Activated CD8-positive, alpha-beta memory T cell treated with anti-CD3 and anti-CD28 coated beads, Interleukin-2, amount 10 ng/mL, durations not matched to agents 7 days and 5 days (primary cell): ENCODE measurements at regions not wholly inside any gene's neighbourhood (a gene's known extent, or its start where the extent isn't known, plus 50 kb on each side); places are given as distances from the start of the nearest gene placed in this dataset.

Experiments
- ATAC-seq: fragments of 150-1000 bp; cut with Tn5 transposase; one replicate; pipeline ENCODE4 v1.10.0; 2021; ENCODE audit warnings: moderate library complexity
- CTCF ChIA-PET: fragments of 350-600 bp; sonication (Branson Sonifier 250); formaldehyde crosslinking; loops from one replicate; lab custom pipeline; 2021; ENCODE audit warnings: antibody characterized with exemption; lab: Charles Lee
- DNase-seq: peaks from one replicate; pipeline ENCODE4 v3.0.0-alpha.2; 2020
- H3K27ac Mint-ChIP-seq: one replicate; pipeline ENCODE4 v1.8.0; 2021; ENCODE audit warnings: mild to moderate bottlenecking, mixed read lengths
- H3K27me3 Mint-ChIP-seq: one replicate; pipeline ENCODE4 v1.8.0; 2021; ENCODE audit warnings: mixed read lengths
- H3K36me3 Mint-ChIP-seq: one replicate; pipeline ENCODE4 v1.8.0; 2021; ENCODE audit warnings: mild to moderate bottlenecking, mixed read lengths
- H3K4me1 Mint-ChIP-seq: one replicate; pipeline ENCODE4 v1.8.0; 2021; ENCODE audit warnings: mixed read lengths
- H3K4me3 Mint-ChIP-seq: one replicate; pipeline ENCODE4 v1.8.0; 2021; ENCODE audit warnings: mild to moderate bottlenecking, moderate library complexity, mixed read lengths
- H3K9me3 Mint-ChIP-seq: one replicate; pipeline ENCODE4 v1.8.0; 2022; ENCODE audit warnings: low read depth, mixed read lengths

DNA sequence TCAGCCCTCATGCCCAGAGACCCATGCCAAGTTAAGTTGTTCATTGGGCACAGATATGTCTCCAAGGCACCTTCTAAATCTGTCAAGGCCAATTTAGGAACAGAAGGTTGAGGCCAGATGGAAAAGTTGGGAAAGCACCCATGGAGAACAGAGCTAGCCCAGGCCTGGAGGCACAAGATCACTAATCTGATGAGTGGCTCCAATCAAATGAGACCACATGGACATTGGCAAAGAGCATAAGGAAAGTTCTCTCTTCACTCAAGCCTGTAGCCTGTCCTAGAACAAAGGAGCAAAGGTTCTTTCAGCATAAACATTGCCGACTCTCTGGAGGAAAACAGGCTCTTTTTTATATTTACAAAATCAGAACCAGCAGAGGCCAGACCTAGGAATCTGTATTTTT is 154.8 kb downstream of the RNF152 start:
- CTCF ChIA-PET = no interaction called here
- Mint-ChIP-seq H3K9me3 (no peaks in the 10 kb centered on the region), H3K36me3 (no peaks in the 10 kb centered on the region), H3K27me3 (no peaks in the 10 kb centered on the region), H3K4me1 (no peaks in the 10 kb centered on the region), H3K4me3 (no peak overlapping the region), H3K27ac (no peak overlapping the region)
- ATAC-seq (no peak), DNase-seq (no peak)

DNA sequence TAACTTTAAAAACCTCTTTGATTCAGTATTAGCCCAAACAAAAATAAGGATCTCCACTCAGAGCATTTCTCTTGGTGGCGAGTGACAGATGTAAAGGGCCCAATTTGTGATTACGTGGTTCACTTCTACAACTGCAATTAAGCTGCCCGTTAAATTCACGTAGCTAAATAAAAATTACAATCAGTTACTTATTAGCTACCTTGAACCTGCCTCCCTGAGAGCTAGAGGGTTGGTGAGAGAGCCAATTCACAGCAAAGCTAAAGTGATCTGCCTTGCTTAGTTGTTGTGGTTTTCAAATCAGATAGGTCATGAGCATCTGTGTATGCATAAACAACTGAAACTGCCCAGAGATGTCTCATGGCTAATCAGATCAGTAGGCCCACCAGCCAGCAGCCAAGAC is 156.7 kb downstream of the RNF152 start:
- Mint-ChIP-seq H3K27me3 (no peaks in the 10 kb centered on the region), H3K4me3 (no peak overlapping the region), H3K36me3 (no peaks in the 10 kb centered on the region), H3K4me1 (no peaks in the 10 kb centered on the region), H3K9me3 (no peaks in the 10 kb centered on the region), H3K27ac (no peak overlapping the region)
- CTCF ChIA-PET = no interaction called here
- ATAC-seq (no peak), DNase-seq (no peak)

DNA sequence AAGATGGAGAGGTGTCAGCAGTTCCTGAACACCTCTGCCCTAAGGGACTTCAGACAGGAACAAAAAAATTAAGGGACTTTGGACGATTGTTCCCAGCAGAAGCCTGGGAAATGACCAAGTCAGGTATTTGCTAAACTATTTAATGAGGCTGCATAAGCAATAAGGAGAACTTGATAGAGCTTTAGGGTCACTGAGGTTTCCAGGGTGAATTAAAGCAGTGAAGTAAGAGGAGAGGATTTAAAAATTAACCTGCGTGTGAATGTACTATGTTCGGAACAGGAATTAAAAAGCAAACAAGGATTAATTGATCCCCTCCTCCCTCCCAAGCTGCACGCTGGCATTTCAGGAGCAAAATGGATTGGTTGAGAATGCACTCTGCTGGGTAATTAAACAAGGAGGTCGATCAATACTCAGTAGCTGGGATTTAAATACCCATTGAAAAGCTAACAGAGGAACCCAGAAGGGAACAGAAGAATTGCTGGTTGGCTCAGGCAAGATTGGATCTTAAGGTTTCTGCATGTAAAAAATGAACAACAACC is 157.2 kb downstream of the RNF152 start:
- Mint-ChIP-seq H3K27ac (no peak overlapping the region), H3K36me3 (no peaks in the 10 kb centered on the region), H3K27me3 (no peaks in the 10 kb centered on the region), H3K4me3 (no peak overlapping the region), H3K4me1 (no peaks in the 10 kb centered on the region), H3K9me3 (no peaks in the 10 kb centered on the region)
- DNase-seq = no peak
- CTCF ChIA-PET = no interaction called here
- no peak for ATAC-seq

DNA sequence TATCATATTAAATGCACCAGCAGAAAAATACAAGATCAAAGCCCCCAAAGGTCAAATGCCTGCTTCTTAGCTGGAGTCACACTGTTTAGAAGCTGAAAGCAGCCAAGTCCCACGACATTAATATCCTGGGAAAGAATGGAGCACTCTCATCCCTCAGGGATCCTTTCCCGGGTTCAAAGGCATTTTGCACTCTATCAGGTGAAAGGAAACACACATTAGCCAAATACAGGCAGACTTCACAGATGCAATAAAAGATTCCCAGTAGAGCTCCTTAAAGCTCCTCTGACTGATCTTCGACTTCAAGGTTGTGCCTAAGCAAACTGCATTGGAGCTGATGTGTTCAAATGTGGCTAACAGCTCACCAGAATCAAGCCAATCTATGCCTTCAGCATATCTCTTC is 158.4 kb downstream of the RNF152 start:
- peaks cover 2% of the 10 kb centered on the region for H3K27me3 Mint-ChIP-seq

DNA sequence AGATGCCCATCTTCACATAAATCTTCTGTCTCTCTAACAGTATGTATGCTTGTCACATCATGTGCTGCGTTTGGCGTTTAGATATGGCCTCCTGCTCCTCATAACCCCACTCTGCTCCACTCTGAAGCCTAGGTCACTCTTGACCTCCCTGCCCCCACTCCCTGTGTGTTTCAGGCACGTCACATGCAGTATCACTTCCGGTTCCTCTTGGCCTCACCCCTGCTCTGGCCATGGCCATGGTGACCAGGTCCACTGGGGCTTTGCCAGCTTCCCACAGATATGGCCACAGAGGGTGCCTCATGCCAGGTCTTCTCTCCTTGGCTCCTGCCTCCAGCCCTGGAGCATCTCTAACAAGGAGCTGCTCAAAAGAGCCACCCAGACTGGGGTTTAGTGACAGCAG is 160.0 kb downstream of the RNF152 start:
- H3K36me3 Mint-ChIP-seq = no peaks in the 10 kb centered on the region
- ATAC-seq = no peak
- CTCF ChIA-PET = no interaction called here
- peaks cover 2% of the 10 kb centered on the region for H3K27me3 Mint-ChIP-seq
- H3K9me3 Mint-ChIP-seq = no peaks in the 10 kb centered on the region
- no peaks in the 10 kb centered on the region for H3K4me1 Mint-ChIP-seq
- H3K4me3 Mint-ChIP-seq = no peak overlapping the region
- DNase-seq = no peak
- no peak overlapping the region for H3K27ac Mint-ChIP-seq

More for the DNA sequence above, 158.4 kb downstream of the RNF152 start:
- CTCF ChIA-PET = no interaction called here
- no peaks in the 10 kb centered on the region for H3K36me3 Mint-ChIP-seq
- no peak for ATAC-seq
- H3K4me1 Mint-ChIP-seq = no peaks in the 10 kb centered on the region
- no peak overlapping the region for H3K4me3 Mint-ChIP-seq
- no peak for DNase-seq
- no peaks in the 10 kb centered on the region for H3K9me3 Mint-ChIP-seq
- H3K27ac Mint-ChIP-seq = no peak overlapping the region

DNA sequence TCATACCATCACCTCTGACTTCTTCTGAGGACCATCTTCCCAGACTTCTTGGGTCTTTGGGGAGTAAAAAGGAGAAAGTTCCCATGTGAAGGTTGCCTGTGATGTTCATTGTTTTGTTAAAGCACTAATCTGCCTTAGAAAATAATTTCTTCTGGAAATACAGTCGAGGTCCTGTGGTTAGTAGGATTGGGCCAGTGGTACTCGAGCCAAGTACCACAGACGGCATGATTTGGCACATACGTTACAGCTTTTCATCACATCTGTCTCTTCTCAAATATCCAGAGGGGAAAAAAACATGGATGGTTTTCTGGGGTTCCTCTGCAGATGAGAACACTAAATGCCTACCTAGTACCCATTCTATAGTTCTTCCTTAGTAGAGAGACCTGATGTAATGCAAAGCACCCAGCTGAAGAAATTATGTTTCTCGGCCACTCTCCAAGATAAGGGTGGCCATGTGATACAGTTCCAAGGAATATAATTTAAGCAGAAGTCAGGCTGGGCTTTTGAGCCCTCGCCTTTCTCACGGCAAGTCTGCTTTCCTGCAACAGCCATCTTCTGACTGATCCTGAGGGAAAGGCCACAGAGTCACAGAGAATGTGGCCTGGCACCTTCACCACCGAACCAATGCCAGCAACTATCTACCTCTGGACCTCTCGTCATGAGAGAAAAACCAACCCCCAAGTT is 161.0 kb downstream of the RNF152 start:
- Mint-ChIP-seq H3K9me3 (no peaks in the 10 kb centered on the region), H3K4me1 (no peaks in the 10 kb centered on the region), H3K36me3 (no peaks in the 10 kb centered on the region), H3K27ac (no peak overlapping the region), H3K27me3 (peaks cover 2% of the 10 kb centered on the region), H3K4me3 (no peak overlapping the region)
- CTCF ChIA-PET = no interaction called here
- DNase-seq (no peak), ATAC-seq (no peak)

DNA sequence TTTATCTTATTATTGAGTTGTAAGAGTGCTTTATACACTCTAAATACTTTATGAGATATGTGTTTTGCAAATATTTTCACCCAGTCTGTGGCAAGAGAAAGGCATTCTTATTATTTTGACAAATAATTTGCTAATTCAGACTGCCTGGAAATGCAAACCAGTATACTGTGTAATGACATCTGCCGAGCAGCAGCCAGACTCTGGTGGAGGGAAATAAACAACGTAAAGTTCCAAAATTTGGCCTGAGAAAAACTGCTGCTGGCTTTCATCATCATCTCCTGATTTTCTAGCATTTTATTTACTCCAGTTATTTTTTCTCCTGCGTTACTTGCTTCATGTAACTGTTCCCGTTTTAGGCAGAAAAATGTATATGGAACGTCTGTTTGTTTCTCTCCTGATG is 161.6 kb downstream of the RNF152 start:
- no peak overlapping the region for H3K4me3 Mint-ChIP-seq
- H3K27me3 Mint-ChIP-seq = peaks cover 2% of the 10 kb centered on the region
- ATAC-seq (no peak), DNase-seq (no peak)
- H3K27ac Mint-ChIP-seq = no peak overlapping the region
- no peaks in the 10 kb centered on the region for H3K9me3 Mint-ChIP-seq
- CTCF ChIA-PET = no interaction called here
- no peaks in the 10 kb centered on the region for H3K36me3 Mint-ChIP-seq
- no peaks in the 10 kb centered on the region for H3K4me1 Mint-ChIP-seq

DNA sequence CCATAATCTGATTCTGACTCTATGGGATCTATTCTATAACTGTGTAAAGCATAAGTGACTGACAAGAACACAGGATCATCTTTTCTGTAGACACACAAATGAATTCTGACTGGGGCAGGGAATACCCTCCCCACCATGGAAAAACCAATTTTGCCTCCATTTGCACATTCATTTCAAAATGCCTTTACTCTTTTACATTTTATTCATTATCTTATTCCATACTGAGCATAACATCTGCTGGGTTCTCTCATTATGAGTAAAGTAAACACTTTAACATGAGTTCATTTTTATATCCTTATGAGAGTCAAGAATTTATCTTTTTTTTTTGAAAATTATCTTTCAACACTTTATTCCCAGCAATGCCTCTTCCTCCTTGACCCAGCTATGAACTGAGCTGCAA is 163.5 kb downstream of the RNF152 start:
- no peak overlapping the region for H3K4me3 Mint-ChIP-seq
- no peaks in the 10 kb centered on the region for H3K36me3 Mint-ChIP-seq
- CTCF ChIA-PET = no interaction called here
- H3K27ac Mint-ChIP-seq = no peak overlapping the region
- DNase-seq = no peak
- no peak for ATAC-seq
- no peaks in the 10 kb centered on the region for H3K9me3 Mint-ChIP-seq
- H3K27me3 Mint-ChIP-seq = peaks cover 4% of the 10 kb centered on the region
- H3K4me1 Mint-ChIP-seq = no peaks in the 10 kb centered on the region

DNA sequence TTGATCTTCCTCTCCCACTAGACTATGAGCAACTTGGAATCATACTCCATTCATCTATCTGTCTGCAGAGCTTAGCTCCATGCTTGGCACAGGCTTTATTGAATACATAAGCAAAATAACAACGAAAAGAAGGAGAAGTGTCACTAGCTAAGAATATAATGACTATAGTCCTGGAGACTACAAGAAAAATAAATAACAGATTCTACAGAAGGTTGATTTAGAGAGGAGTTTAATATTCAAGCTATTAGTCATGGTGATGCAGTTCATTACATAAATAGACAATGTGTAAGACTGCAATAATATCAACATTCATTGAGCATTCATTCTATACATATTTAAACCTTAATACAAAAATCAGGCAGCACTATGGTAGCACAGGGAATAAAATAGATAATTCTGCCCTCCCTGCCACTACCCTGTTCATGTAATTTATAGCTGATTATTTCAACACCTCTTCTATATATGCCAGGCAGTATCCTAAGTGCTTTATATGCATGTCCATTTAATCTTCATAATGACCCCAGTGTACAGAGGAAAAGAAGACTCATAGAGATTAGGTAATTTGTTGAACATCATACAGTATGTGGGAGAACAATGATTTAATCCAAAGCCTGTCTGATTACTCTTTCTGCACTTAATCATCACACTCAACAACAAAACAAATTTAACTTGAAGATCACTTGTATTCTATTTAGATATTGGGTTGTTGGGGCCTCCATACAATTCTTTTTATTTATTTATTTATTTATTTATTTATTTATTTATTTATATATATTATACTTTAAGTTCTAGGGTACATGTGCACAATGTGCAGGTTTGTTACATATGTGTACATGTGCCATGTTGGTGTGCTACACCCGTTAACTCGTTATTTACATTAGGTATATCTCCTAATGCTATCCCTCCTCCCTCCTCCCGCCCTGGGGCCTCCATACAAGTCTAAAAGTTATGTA is 165.3 kb downstream of the RNF152 start:
- no peaks in the 10 kb centered on the region for H3K36me3 Mint-ChIP-seq
- H3K9me3 Mint-ChIP-seq = no peaks in the 10 kb centered on the region
- ATAC-seq (no peak), DNase-seq (no peak)
- CTCF ChIA-PET = no interaction called here
- no peak overlapping the region for H3K27ac Mint-ChIP-seq
- H3K4me3 Mint-ChIP-seq = no peak overlapping the region
- H3K27me3 Mint-ChIP-seq = peaks cover 4% of the 10 kb centered on the region
- H3K4me1 Mint-ChIP-seq = no peaks in the 10 kb centered on the region

DNA sequence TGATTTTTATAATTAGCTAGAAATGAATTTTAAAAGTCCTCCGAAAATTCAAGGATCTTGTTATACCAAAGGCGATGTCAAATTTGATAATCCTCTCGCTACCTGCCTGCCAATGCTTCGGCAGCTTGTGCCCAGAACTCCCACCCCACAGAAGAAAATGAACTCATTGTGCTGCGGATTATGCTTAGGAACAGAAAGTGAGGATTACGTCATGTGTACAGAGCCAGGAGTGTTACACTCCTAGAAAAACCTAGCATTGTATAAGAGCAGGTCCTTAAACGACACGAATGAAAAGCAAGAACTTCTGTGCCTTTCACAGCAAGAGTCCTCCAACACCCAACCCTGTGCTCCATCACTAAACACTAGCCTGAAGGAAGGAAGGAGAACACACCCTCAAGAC is 168.3 kb downstream of the RNF152 start:
- Mint-ChIP-seq H3K4me1 (no peaks in the 10 kb centered on the region), H3K27ac (no peak overlapping the region), H3K9me3 (no peaks in the 10 kb centered on the region), H3K27me3 (peaks cover 2% of the 10 kb centered on the region), H3K36me3 (no peaks in the 10 kb centered on the region), H3K4me3 (no peak overlapping the region)
- ATAC-seq (no peak), DNase-seq (no peak)
- CTCF ChIA-PET = no interaction called here

DNA sequence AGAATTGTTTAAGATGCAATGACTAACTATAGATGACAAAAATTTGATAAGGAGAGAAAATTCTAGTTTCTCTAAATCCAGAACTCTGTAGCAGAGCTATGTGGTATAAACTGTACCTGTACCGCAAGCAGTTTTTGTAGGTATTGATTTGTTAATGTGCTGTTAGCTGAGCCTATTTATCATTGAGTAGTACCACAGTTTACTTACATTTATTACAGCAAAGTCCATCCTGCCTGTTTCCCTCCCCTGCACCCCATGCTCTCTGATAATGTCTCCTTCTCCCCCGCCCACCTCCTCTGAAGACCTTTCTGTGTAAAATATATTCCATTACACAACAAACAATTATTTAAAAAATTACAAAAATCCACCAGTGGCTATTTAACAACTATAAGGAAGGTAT is 170.6 kb downstream of the RNF152 start:
- no peaks in the 10 kb centered on the region for H3K9me3 Mint-ChIP-seq
- no peaks in the 10 kb centered on the region for H3K4me1 Mint-ChIP-seq
- peaks cover 2% of the 10 kb centered on the region for H3K27me3 Mint-ChIP-seq
- CTCF ChIA-PET = no interaction called here
- no peak overlapping the region for H3K27ac Mint-ChIP-seq
- DNase-seq = no peak
- H3K4me3 Mint-ChIP-seq = no peak overlapping the region
- ATAC-seq = no peak
- H3K36me3 Mint-ChIP-seq = no peaks in the 10 kb centered on the region

DNA sequence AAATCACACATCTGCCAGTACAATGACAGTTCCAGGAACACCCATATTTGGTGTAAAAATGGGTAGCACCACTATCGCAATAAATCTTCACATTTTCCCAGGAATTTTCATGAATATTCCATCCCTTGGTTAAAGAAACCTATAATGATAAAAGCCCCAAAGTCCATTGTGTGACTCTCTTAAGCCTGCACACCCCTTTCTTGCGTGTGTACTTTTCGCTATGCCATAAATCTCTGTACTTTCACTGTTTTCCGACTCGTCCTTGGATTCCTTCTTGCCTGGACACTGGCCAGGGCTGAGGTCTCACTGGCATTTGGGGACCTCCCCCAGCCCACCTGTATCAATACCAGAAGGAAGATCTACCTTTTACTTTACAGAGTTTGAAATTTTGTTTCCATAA is 172.3 kb downstream of the RNF152 start:
- DNase-seq (no peak), ATAC-seq (no peak)
- Mint-ChIP-seq H3K9me3 (no peaks in the 10 kb centered on the region), H3K4me3 (no peak overlapping the region), H3K27me3 (peaks cover 2% of the 10 kb centered on the region), H3K36me3 (no peaks in the 10 kb centered on the region), H3K4me1 (no peaks in the 10 kb centered on the region), H3K27ac (no peak overlapping the region)
- CTCF ChIA-PET = no interaction called here

DNA sequence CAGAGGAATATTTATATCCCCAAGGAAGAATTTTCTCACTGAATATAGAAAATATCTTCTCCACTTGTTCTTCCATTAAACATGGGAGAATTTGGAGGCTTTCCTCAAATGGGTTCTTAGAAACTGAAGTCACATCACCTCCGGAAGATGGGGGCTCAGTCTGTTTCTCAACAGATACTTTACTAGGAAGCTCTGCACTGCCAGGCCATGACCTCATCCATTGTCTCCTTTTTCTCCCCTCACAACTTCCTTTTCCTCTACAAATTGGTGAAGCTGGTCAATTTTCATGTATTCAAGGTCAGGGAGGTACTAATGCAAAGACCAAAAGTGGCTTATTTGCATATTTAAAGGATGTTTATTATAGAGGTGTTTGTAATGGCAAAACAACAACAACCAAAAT is 173.1 kb downstream of the RNF152 start:
- H3K4me3 Mint-ChIP-seq = no peak overlapping the region
- ATAC-seq = no peak
- H3K27me3 Mint-ChIP-seq = no peaks in the 10 kb centered on the region
- H3K9me3 Mint-ChIP-seq = no peaks in the 10 kb centered on the region
- H3K36me3 Mint-ChIP-seq = no peaks in the 10 kb centered on the region
- DNase-seq = no peak
- no peak overlapping the region for H3K27ac Mint-ChIP-seq
- CTCF ChIA-PET = no interaction called here
- no peaks in the 10 kb centered on the region for H3K4me1 Mint-ChIP-seq

DNA sequence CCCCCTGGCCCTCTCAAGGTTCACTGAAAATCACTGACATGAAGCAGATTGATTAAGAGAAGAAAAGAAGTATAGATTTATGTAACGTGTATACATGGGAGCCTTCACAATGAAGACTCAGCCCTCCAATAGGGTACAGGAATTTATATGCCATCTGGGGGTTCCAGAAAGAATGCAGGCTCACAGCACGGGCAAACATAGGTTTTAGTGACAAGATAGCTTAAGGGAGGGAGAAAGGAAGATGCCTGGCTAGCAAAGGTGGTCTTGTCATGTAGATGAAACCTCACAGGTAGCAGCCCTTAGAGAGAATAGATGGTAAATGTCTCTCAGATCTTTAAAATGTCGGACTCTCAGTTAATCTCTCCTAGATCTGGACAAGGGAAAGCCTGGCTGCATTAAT is 173.9 kb downstream of the RNF152 start:
- CTCF ChIA-PET = no interaction called here
- Mint-ChIP-seq H3K27ac (no peak overlapping the region), H3K9me3 (no peaks in the 10 kb centered on the region), H3K4me3 (no peak overlapping the region), H3K4me1 (no peaks in the 10 kb centered on the region), H3K36me3 (no peaks in the 10 kb centered on the region), H3K27me3 (no peaks in the 10 kb centered on the region)
- DNase-seq = no peak
- ATAC-seq = no peak
